NCI-H2029 treated with DMSO at 0.1 percent for 48 hours (cell line): ENCODE measurements at regions not wholly inside any gene's neighbourhood (a gene's known extent, or its start where the extent isn't known, plus 50 kb on each side); places are given as distances from the start of the nearest gene placed in this dataset.

Experiments used
- DNase-seq: peaks from one replicate; lab custom pipeline; 2025; lab: John Stamatoyannopoulos, UW

- peak; percentile 69 for DNase-seq
Observed at GRCh38 chr12:91577586-91578539, 395.2 kb upstream of the DCN start.

GRCh38 chr12:91576432-91576831 is 393.8 kb upstream of the DCN start:
- no peak for DNase-seq

GRCh38 chr12:91575630-91576029 is 393.0 kb upstream of the DCN start:
- DNase-seq = no peak

GRCh38 chr12:91574975-91575374 is 392.4 kb upstream of the DCN start:
- no peak for DNase-seq

- DNase-seq = no peak
Observed at GRCh38 chr12:91574391-91574790, 391.8 kb upstream of the DCN start.

- DNase-seq = no peak
Observed at GRCh38 chr12:91572869-91573268, 390.3 kb upstream of the DCN start.

GRCh38 chr12:91567100-91567485 is 384.5 kb upstream of the DCN start:
- no peak for DNase-seq

GRCh38 chr12:91566328-91567099 is 383.9 kb upstream of the DCN start:
- no peak for DNase-seq

- no peak for DNase-seq
Observed at GRCh38 chr12:91565846-91566245, 383.2 kb upstream of the DCN start.

GRCh38 chr12:91565246-91565645 is 382.6 kb upstream of the DCN start:
- DNase-seq = no peak

GRCh38 chr12:91563011-91563765 is 380.6 kb upstream of the DCN start:
- no peak for DNase-seq

- DNase-seq = no peak
Observed at GRCh38 chr12:91562476-91562875, 379.9 kb upstream of the DCN start.

GRCh38 chr12:91561958-91562325 is 379.3 kb upstream of the DCN start:
- DNase-seq = no peak

GRCh38 chr12:91561301-91561957 is 378.8 kb upstream of the DCN start:
- no peak for DNase-seq

- no peak for DNase-seq
Observed at GRCh38 chr12:91556909-91557308, 374.3 kb upstream of the DCN start.

- no peak for DNase-seq
Observed at GRCh38 chr12:91555436-91556415, 373.1 kb upstream of the DCN start.

GRCh38 chr12:91551927-91552326 is 369.3 kb upstream of the DCN start:
- no peak for DNase-seq

- no peak for DNase-seq
Observed at GRCh38 chr12:91551242-91551641, 368.6 kb upstream of the DCN start.

- no peak for DNase-seq
Observed at GRCh38 chr12:91542666-91543065, 360.0 kb upstream of the DCN start.

GRCh38 chr12:91542067-91542466 is 359.4 kb upstream of the DCN start:
- DNase-seq = no peak

- no peak for DNase-seq
Observed at GRCh38 chr12:91538418-91538817, 355.8 kb upstream of the DCN start.
